Cardiac muscle cell (in vitro differentiated cells and primary cell): ENCODE measurements at regions not wholly inside any gene's neighbourhood (a gene's known extent, or its start where the extent isn't known, plus 50 kb on each side); places are given as distances from the start of the nearest gene placed in this dataset.

Source experiments
- DNase-seq, 2 donors: peaks; one replicate each; pipeline versions ENCODE4 v3.0.0 to v3.0.0-alpha.2; 2010 to 2017; ENCODE audit warnings: low read depth in 1 of 2, low spot score in 1 of 2
- H3K27ac ChIP-seq: fragments of 200-600 bp; sonication (generic); 2 replicates; pipeline ENCODE4 v1.5.1; 2016
- H3K27me3 ChIP-seq: fragments of 200-600 bp; sonication (generic); 2 replicates; pipeline ENCODE4 v1.6.0; 2016; ENCODE audit warnings: control low read depth
- H3K36me3 ChIP-seq: fragments of 200-600 bp; sonication (generic); 2 replicates; pipeline ENCODE4 v1.5.1; 2016; ENCODE audit warnings: control low read depth
- H3K4me1 ChIP-seq: fragments of 200-600 bp; sonication (generic); 2 replicates; pipeline ENCODE4 v1.8.1; 2017; ENCODE audit warnings: low read depth, mild to moderate bottlenecking, mixed run types
- H3K4me3 ChIP-seq: fragments of 200-600 bp; sonication (generic); 2 replicates; pipeline ENCODE4 v1.5.1; 2016; ENCODE audit warnings: mild to moderate bottlenecking
- H3K9me3 ChIP-seq: fragments of 200-600 bp; sonication (generic); 2 replicates; pipeline ENCODE4 v1.5.1; 2017; ENCODE audit warnings: low read depth, mild to moderate bottlenecking, control low read depth
- TF ChIP-seq, protein P1 (sequence below): IDR thresholded peaks from 2 replicates; pipeline ENCODE4 v1.5.1; 2012; ENCODE audit warnings: low read depth, mild to moderate bottlenecking, low read length

DNA sequence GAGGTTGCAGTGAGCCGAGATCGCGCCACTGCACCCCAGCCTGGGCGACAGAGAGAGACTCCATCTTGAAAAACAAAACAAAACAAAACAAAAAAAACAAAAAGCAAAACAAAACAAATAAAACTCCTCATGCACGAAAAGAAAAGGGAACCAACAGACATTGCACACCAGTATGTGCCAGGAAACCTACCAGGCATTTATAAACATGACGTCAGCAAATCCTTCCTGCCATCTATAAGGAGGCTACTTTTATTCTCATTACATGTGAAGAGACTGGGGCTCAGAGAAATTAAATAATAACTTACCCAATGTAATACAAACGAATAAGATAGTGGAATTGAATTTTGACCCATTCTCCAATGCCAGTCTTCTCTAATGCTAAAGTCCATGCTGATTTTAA is 197.2 kb downstream of the NUFIP1 start:
- TF ChIP-seq, protein P1, sequence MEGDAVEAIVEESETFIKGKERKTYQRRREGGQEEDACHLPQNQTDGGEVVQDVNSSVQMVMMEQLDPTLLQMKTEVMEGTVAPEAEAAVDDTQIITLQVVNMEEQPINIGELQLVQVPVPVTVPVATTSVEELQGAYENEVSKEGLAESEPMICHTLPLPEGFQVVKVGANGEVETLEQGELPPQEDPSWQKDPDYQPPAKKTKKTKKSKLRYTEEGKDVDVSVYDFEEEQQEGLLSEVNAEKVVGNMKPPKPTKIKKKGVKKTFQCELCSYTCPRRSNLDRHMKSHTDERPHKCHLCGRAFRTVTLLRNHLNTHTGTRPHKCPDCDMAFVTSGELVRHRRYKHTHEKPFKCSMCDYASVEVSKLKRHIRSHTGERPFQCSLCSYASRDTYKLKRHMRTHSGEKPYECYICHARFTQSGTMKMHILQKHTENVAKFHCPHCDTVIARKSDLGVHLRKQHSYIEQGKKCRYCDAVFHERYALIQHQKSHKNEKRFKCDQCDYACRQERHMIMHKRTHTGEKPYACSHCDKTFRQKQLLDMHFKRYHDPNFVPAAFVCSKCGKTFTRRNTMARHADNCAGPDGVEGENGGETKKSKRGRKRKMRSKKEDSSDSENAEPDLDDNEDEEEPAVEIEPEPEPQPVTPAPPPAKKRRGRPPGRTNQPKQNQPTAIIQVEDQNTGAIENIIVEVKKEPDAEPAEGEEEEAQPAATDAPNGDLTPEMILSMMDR: no peak
- Histone ChIP-seq H3K36me3 (no peaks in the 10 kb centered on the region), H3K27ac (no peak overlapping the region), H3K27me3 (peaks cover 11% of the 10 kb centered on the region), H3K9me3 (no peaks in the 10 kb centered on the region), H3K4me1 (no peaks in the 10 kb centered on the region), H3K4me3 (no peak overlapping the region)
- no peak for DNase-seq

DNA sequence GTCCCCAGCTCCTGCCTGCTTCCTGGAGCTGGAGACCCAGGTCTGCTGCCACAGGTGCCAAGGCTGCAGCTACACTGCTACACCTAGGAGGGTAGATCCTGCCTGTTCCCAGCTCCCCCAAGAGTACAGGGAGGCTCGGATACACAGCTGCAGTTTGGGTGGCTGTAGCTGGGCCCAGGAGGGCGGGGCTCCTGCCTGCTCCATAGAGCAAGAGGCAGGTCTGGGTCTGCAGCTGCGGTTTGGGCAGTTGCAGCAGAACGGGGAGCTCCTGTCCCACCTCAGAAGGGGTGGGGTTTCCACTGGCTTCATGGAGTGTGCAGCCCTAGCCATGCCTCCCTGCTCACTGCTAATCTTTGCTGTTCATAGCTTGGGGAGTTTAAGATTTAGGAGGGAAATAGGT is 199.0 kb downstream of the NUFIP1 start:
- Histone ChIP-seq H3K36me3 (no peaks in the 10 kb centered on the region), H3K4me3 (no peak overlapping the region), H3K4me1 (no peaks in the 10 kb centered on the region), H3K9me3 (no peaks in the 10 kb centered on the region), H3K27me3 (no peaks in the 10 kb centered on the region), H3K27ac (no peak overlapping the region)
- TF ChIP-seq, protein P1: no peak
- no peak for DNase-seq

DNA sequence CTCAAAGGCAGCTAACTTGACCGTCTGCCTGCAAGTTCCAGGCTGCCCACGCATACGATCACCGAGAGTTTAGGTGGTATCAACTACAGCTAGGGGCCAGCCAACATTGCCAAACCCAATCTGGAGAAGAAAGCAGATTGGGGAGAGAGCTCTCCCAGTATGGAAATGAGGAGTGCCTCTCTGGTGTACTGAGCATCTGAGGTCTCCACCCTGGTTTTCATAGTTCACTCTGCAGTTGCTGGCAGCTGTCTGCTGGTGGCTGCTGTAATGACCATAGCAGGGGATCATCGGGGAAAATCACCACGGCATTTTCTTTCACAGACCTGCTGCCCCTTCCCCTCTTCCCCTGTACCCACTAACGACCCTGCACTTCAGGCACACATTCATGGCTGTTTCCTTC is 201.7 kb downstream of the NUFIP1 start:
- H3K9me3 ChIP-seq: no peaks in the 10 kb centered on the region
- H3K4me3 ChIP-seq: no peak overlapping the region
- TF ChIP-seq, protein P1: no peak
- DNase-seq: no peak
- H3K27ac ChIP-seq: no peak overlapping the region
- peaks cover 4% of the 10 kb centered on the region for H3K27me3 ChIP-seq
- H3K36me3 ChIP-seq: no peaks in the 10 kb centered on the region
- no peaks in the 10 kb centered on the region for H3K4me1 ChIP-seq

DNA sequence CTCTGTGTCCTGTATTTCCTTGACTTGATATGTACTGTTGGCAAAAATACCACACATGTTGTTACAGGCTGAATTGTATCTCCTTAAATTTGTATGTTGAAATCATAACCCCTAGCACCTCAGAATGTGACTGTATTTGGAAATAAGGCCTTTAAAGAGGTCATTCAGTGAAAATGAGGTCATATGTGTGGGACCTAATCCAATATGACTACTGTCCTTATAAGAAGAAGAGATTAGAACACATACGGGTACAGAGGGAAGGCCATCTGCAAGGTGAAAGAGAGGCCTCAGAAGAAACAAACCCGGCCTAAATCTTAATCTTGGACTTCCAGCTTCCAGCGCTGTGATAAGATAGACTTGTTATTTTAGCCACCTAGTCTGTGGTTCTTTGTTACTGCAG is 202.5 kb downstream of the NUFIP1 start:
- Histone ChIP-seq H3K27ac (no peak overlapping the region), H3K4me3 (no peak overlapping the region), H3K4me1 (no peaks in the 10 kb centered on the region), H3K9me3 (no peaks in the 10 kb centered on the region), H3K36me3 (no peaks in the 10 kb centered on the region), H3K27me3 (peaks cover 4% of the 10 kb centered on the region)
- peak in 1 of 2 donors; percentile 50 for DNase-seq
- TF ChIP-seq, protein P1: no peak

DNA sequence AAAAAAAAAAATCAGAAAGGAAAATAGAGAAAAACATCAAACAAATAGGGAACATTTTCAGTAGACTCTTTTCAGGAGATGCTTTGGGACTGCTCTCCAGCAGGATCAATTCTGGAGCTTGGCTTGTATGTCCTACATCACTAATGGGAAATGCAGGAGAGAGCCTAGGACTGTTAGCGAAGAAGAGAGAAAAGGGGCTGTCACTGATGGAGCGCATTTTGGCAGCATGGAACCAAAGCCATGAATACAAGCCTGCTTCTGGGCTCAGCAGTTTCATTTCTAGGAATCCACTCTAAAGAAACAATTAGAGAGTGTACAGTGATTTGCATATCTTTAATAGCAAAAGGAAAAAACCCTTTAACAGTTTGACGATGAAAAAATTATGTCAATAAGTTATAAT is 203.9 kb downstream of the NUFIP1 start:
- H3K4me1 ChIP-seq: no peaks in the 10 kb centered on the region
- no peak overlapping the region for H3K27ac ChIP-seq
- H3K9me3 ChIP-seq: no peaks in the 10 kb centered on the region
- DNase-seq: no peak
- no peaks in the 10 kb centered on the region for H3K36me3 ChIP-seq
- H3K4me3 ChIP-seq: no peak overlapping the region
- H3K27me3 ChIP-seq: peaks cover 4% of the 10 kb centered on the region
- TF ChIP-seq, protein P1: no peak

DNA sequence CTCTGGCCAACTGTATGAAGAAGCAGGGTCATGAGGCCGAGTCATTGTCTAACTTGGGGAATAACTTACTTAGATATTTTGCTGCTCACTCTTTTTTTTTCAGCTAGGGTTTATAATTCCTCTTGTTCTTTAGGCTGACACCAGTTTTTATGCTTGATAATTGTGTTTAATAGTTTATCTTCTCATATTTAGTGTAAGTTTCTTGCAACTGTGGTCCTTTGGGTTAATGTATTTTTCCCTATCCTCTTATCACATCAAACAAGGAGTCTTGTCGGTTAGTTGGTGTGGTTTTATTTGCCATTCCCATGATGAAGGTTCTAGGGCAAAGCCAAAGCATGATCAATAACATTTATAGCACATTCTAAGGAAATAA is 204.6 kb downstream of the NUFIP1 start:
- Histone ChIP-seq H3K9me3 (no peaks in the 10 kb centered on the region), H3K36me3 (no peaks in the 10 kb centered on the region), H3K27ac (no peak overlapping the region), H3K27me3 (peaks cover 4% of the 10 kb centered on the region), H3K4me1 (no peaks in the 10 kb centered on the region), H3K4me3 (no peak overlapping the region)
- TF ChIP-seq, protein P1: no peak
- DNase-seq: no peak
